IMR-90 (cell line): ENCODE measurements at regions not wholly inside any gene's neighbourhood (a gene's known extent, or its start where the extent isn't known, plus 50 kb on each side); places are given as distances from the start of the nearest gene placed in this dataset.

ENCODE experiments used
- ATAC-seq: fragments of 200-7000 bp; cut with Tn5 transposase; 2 replicates; pipeline ENCODE4 v1.9.1; 2020; ENCODE audit warnings: low read depth, mild to moderate bottlenecking, moderate library complexity
- BruUV-seq: library from RNA; stranded (reverse); fragments of 400-500 nt; replicated peaks from 2 replicates; lab custom pipeline; 2021; lab: Mats Ljungman, UMichigan
- CTCF ChIA-PET: fragments of 300-600 bp; formaldehyde crosslinking; extraction: SDS; loops from one replicate; lab custom pipeline; 2021; ENCODE audit warnings: antibody characterized with exemption; lab: Yijun Ruan, JAX
- POLR2A ChIA-PET: fragments of 300-600 bp; sonication (Branson Sonifier 250); formaldehyde crosslinking; loops from one replicate; lab custom pipeline; 2022; ENCODE audit warnings: antibody characterized with exemption; ENCODE audit not compliant: unreplicated experiment; lab: Charles Lee
- DNase-seq: peaks from one replicate; pipeline ENCODE4 v3.0.0; 2013
- H2AFZ ChIP-seq: replicated peaks from 2 replicates; pipeline ENCODE3; 2013; ENCODE audit warnings: low read length, mild to moderate bottlenecking; ENCODE audit not compliant: poor library complexity
- H2AK5ac ChIP-seq: 2 replicates; pipeline ENCODE4 v1.6.1; 2013; ENCODE audit warnings: low read depth, low read length, inconsistent platforms
- H2AK9ac ChIP-seq: replicated peaks from 2 replicates; pipeline ENCODE3; 2013; ENCODE audit warnings: mild to moderate bottlenecking, low read depth, low read length, moderate library complexity; ENCODE audit not compliant: poor library complexity
- H2BK120ac ChIP-seq: 2 replicates; pipeline ENCODE4 v1.6.1; 2013; ENCODE audit warnings: low read depth, low read length, inconsistent platforms
- H2BK15ac ChIP-seq: 3 replicates; pipeline ENCODE4 v1.6.1; 2013; ENCODE audit warnings: low read depth, low read length, inconsistent platforms
- H2BK20ac ChIP-seq: 2 replicates; pipeline ENCODE4 v1.6.1; 2013; ENCODE audit warnings: low read depth, mild to moderate bottlenecking, inconsistent platforms, low read length, moderate library complexity
- H2BK5ac ChIP-seq: 2 replicates; pipeline ENCODE4 v1.6.1; 2013; ENCODE audit warnings: mild to moderate bottlenecking, low read depth, low read length, inconsistent platforms; ENCODE audit not compliant: poor library complexity, severe bottlenecking
- H3K14ac ChIP-seq: replicated peaks from 2 replicates; pipeline ENCODE4 v1.6.1; 2013; ENCODE audit warnings: low read depth, low read length, inconsistent platforms
- H3K18ac ChIP-seq: 2 replicates; pipeline ENCODE4 v1.6.1; 2013; ENCODE audit warnings: low read depth, low read length, control low read depth
- H3K23ac ChIP-seq: 2 replicates; pipeline ENCODE4 v1.6.1; 2013; ENCODE audit warnings: low read depth, low read length, inconsistent platforms
- H3K27ac ChIP-seq: 2 replicates; pipeline ENCODE4 v1.5.1; 2013; ENCODE audit warnings: mild to moderate bottlenecking, control low read depth, low read length; ENCODE audit not compliant: insufficient read depth
- H3K27me3 ChIP-seq: 2 replicates; pipeline ENCODE4 v1.6.1; 2013; ENCODE audit warnings: low read length; ENCODE audit not compliant: control insufficient read depth, insufficient read depth
- H3K36me3 ChIP-seq: 2 replicates; pipeline ENCODE4 v1.6.1; 2013; ENCODE audit warnings: low read length, mixed read lengths; ENCODE audit not compliant: control insufficient read depth, insufficient read depth
- H3K4ac ChIP-seq: 2 replicates; pipeline ENCODE4 v1.6.1; 2013; ENCODE audit warnings: low read depth, low read length, inconsistent platforms
- H3K4me1 ChIP-seq: 2 replicates; pipeline ENCODE4 v1.6.1; 2013; ENCODE audit warnings: low read length, mixed read lengths; ENCODE audit not compliant: control insufficient read depth, insufficient read depth
- H3K4me2 ChIP-seq: 2 replicates; pipeline ENCODE4 v1.6.1; 2013; ENCODE audit warnings: low read depth, mild to moderate bottlenecking, control low read depth, low read length, moderate library complexity
- H3K4me3 ChIP-seq: 2 replicates; pipeline ENCODE4 v1.5.1; 2013; ENCODE audit warnings: low read depth, mild to moderate bottlenecking, control low read depth, low read length, moderate library complexity; ENCODE audit not compliant: insufficient read depth
- H3K56ac ChIP-seq: 2 replicates; pipeline ENCODE4 v1.6.1; 2013; ENCODE audit warnings: low read length, inconsistent platforms; ENCODE audit not compliant: insufficient read depth; ENCODE audit errors: extremely low read depth
- H3K79me1 ChIP-seq, 2 experiments: 2 replicates each; pipeline ENCODE4 v1.6.1; 2013; ENCODE audit warnings: low read length in 2 of 2, inconsistent platforms in 1 of 2, low read depth in 1 of 2
- H3K9ac ChIP-seq: 2 replicates; pipeline ENCODE4 v1.6.1; 2013; ENCODE audit warnings: low read depth, low read length, control low read depth
- H3K9me1 ChIP-seq: 2 replicates; pipeline ENCODE4 v1.6.1; 2013; ENCODE audit warnings: low read length, inconsistent platforms; ENCODE audit not compliant: insufficient read depth
- H3K9me3 ChIP-seq: 2 replicates; pipeline ENCODE4 v1.6.1; 2013; ENCODE audit warnings: low read length; ENCODE audit not compliant: control insufficient read depth, insufficient read depth
- H4K20me1 ChIP-seq: 2 replicates; pipeline ENCODE4 v1.6.1; 2013; ENCODE audit warnings: low read length, inconsistent platforms; ENCODE audit not compliant: insufficient read depth
- H4K5ac ChIP-seq: 2 replicates; pipeline ENCODE4 v1.6.1; 2013; ENCODE audit warnings: mild to moderate bottlenecking, low read depth, low read length, control low read depth
- H4K8ac ChIP-seq, 2 experiments: 2 replicates each; pipeline ENCODE4 v1.6.1; 2013; ENCODE audit warnings: low read depth in 2 of 2, low read length in 2 of 2, control low read depth in 1 of 2, inconsistent platforms in 1 of 2
- H4K91ac ChIP-seq: 2 replicates; pipeline ENCODE4 v1.6.1; 2013; ENCODE audit warnings: low read depth, low read length, inconsistent platforms; ENCODE audit not compliant: insufficient read depth
- RFX5 ChIP-seq: IDR thresholded peaks from 2 replicates; pipeline ENCODE4 v1.8.0; 2012; ENCODE audit warnings: low read depth, mild to moderate bottlenecking, low read length, moderate library complexity
- WGBS, 2 experiments: methylation state at CpG; one replicate each; pipeline versions ENCODE4 v1.1.5 to v1.1.7; 2013; ENCODE audit warnings: missing lambda C conversion rate in 2 of 2; ENCODE audit not compliant: insufficient read length in 1 of 2; ENCODE audit errors: extremely low coverage in 2 of 2; 5-methylcytosine and 5-hydroxymethylcytosine counted together
- dilution Hi-C: fragments of 300-500 bp; cut with HindIII; formaldehyde crosslinking; loops from one replicate; pipeline ENCODE4 v1.14.3; 2018; ENCODE audit warnings: low sequenced_read_pairs; ENCODE audit not compliant: unreplicated experiment
- in situ Hi-C: fragments of 300-500 bp; cut with MboI; formaldehyde crosslinking; loops from 3 replicates; pipeline ENCODE4 v1.14.3; 2019; ENCODE audit warnings: low sequenced_read_pairs, inconsistent platforms, mixed read lengths
- intact Hi-C: fragments of 100-400 bp; cut with micrococcal nuclease; formaldehyde crosslinking; loops from 2 replicates; pipeline ENCODE4 v1.10.0; 2022

DNA sequence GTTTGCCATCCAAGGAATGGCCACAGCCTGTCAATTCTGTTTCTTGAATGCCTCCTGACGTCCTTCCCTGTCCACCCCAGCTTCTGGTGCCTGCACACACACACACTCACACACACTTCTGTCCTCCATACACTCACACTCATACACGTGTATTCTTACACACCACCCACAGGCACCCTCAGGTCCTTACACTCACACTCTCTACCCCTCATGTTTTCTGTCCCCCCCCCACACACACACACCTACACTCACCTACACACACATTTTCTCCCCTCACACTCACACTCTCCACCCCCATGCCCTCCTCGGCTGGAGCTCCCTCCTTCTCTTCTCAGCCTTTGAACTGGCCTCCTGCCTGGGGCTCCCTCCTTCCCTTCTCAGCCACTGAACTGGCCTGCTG lies 148.0 kb upstream of the SALL3 start:
- Histone ChIP-seq H3K9me1 (no peaks in the 10 kb centered on the region), H3K79me1 (no peaks in the 10 kb centered on the region), H3K27me3 (no peaks in the 10 kb centered on the region), H2BK20ac (no peak overlapping the region), H2AFZ (no peak overlapping the region), H3K18ac (no peak overlapping the region), H3K36me3 (no peaks in the 10 kb centered on the region), H3K4me2 (no peak overlapping the region), H4K5ac (no peak overlapping the region), H3K56ac (no peak overlapping the region), H3K4me3 (no peak overlapping the region), H3K9ac (no peak overlapping the region), H3K27ac (no peak overlapping the region), H4K20me1 (no peaks in the 10 kb centered on the region), H3K14ac (no peak overlapping the region), H2BK15ac (no peak overlapping the region), H3K23ac (no peak overlapping the region), H2AK9ac (no peak overlapping the region), H3K9me3 (peaks cover 40% of the 10 kb centered on the region), H2AK5ac (no peak overlapping the region), H3K4me1 (no peaks in the 10 kb centered on the region), H3K4ac (no peak overlapping the region), H4K91ac (no peak overlapping the region), H2BK5ac (no peak overlapping the region), H4K8ac (no peak overlapping the region), H2BK120ac (no peak overlapping the region)
- no peak for TF ChIP-seq RFX5
- DNase-seq (no peak), ATAC-seq (no peak)
- intact Hi-C loops (no loop called here), in situ Hi-C loops (no loop called here), dilution Hi-C loops (no loop called here)
- ChIA-PET CTCF (no interaction called here), POLR2A (no interaction called here)
- no TSS peak for BruUV-seq
- WGBS, 2 experiments, result 10% methylated on average over 3 of the region's 3 CpGs; no CpG with 5 or more reads in 1 of the 2 experiments
